Nephron (organoid): ENCODE measurements at regions not wholly inside any gene's neighbourhood (a gene's known extent, or its start where the extent isn't known, plus 50 kb on each side); places are given as distances from the start of the nearest gene placed in this dataset.

Experiments used
- H3K27ac Mint-ChIP-seq, 3 experiments: 2 replicates each; pipeline ENCODE4 v1.8.0; 2020; ENCODE audit warnings: mixed read lengths in 3 of 3, mild to moderate bottlenecking in 2 of 3, moderate library complexity in 1 of 3
- H3K27me3 Mint-ChIP-seq: 2 replicates; pipeline ENCODE4 v1.8.0; 2021; ENCODE audit warnings: low read depth, mild to moderate bottlenecking, moderate library complexity, mixed read lengths
- H3K36me3 Mint-ChIP-seq: 2 replicates; pipeline ENCODE4 v1.8.0; 2020; ENCODE audit warnings: low read depth, mixed read lengths
- H3K4me1 Mint-ChIP-seq: 2 replicates; pipeline ENCODE4 v1.8.0; 2020; ENCODE audit warnings: mixed read lengths
- H3K4me3 Mint-ChIP-seq, 3 experiments: 2 replicates each; pipeline ENCODE4 v1.8.0; 2020; ENCODE audit warnings: mild to moderate bottlenecking in 3 of 3, mixed read lengths in 3 of 3, moderate library complexity in 2 of 3
- H3K9me3 Mint-ChIP-seq: 2 replicates; pipeline ENCODE4 v1.8.0; 2020; ENCODE audit warnings: mixed read lengths
- TF ChIP-seq, protein P1 (sequence below), 3 experiments: fragments of 200-600 bp; sonication (generic); IDR thresholded peaks; one replicate each; pipeline ENCODE4 v1.5.0; 2021; ENCODE audit warnings: antibody characterized with exemption in 3 of 3; ENCODE audit not compliant: unreplicated experiment in 3 of 3

GRCh38 chr7:20554072-20554471, 61.4 kb upstream of the ABCB5 start:
- H3K27ac Mint-ChIP-seq: no peak overlapping the region

GRCh38 chr7:20556091-20556490, 59.4 kb upstream of the ABCB5 start:
- H3K4me3 Mint-ChIP-seq: no peak overlapping the region
- no peak overlapping the region for H3K27ac Mint-ChIP-seq
- TF ChIP-seq, protein P1, sequence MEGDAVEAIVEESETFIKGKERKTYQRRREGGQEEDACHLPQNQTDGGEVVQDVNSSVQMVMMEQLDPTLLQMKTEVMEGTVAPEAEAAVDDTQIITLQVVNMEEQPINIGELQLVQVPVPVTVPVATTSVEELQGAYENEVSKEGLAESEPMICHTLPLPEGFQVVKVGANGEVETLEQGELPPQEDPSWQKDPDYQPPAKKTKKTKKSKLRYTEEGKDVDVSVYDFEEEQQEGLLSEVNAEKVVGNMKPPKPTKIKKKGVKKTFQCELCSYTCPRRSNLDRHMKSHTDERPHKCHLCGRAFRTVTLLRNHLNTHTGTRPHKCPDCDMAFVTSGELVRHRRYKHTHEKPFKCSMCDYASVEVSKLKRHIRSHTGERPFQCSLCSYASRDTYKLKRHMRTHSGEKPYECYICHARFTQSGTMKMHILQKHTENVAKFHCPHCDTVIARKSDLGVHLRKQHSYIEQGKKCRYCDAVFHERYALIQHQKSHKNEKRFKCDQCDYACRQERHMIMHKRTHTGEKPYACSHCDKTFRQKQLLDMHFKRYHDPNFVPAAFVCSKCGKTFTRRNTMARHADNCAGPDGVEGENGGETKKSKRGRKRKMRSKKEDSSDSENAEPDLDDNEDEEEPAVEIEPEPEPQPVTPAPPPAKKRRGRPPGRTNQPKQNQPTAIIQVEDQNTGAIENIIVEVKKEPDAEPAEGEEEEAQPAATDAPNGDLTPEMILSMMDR (IDR thresholded peaks at IDR 0.05; ENCODE audit: unreplicated experiment in 3 of 3): no peak
- H3K4me1 Mint-ChIP-seq: no peaks in the 10 kb centered on the region
- no peaks in the 10 kb centered on the region for H3K36me3 Mint-ChIP-seq
- no peaks in the 10 kb centered on the region for H3K9me3 Mint-ChIP-seq
- no peaks in the 10 kb centered on the region for H3K27me3 Mint-ChIP-seq

More at GRCh38 chr7:20554072-20554471, 61.4 kb upstream of the ABCB5 start:
- Mint-ChIP-seq H3K27me3 (no peaks in the 10 kb centered on the region), H3K4me1 (no peaks in the 10 kb centered on the region), H3K9me3 (no peaks in the 10 kb centered on the region), H3K36me3 (no peaks in the 10 kb centered on the region), H3K4me3 (no peak overlapping the region)
- TF ChIP-seq, protein P1 (IDR thresholded peaks at IDR 0.05; ENCODE audit: unreplicated experiment in 3 of 3): no peak

GRCh38 chr7:20557116-20557515, 58.4 kb upstream of the ABCB5 start:
- Mint-ChIP-seq H3K27ac (no peak overlapping the region), H3K9me3 (no peaks in the 10 kb centered on the region)
- TF ChIP-seq, protein P1 (IDR thresholded peaks at IDR 0.05; ENCODE audit: unreplicated experiment in 3 of 3): no peak

GRCh38 chr7:20558963-20559716, 56.3 kb upstream of the ABCB5 start:
- TF ChIP-seq, protein P1 (IDR thresholded peaks at IDR 0.05; ENCODE audit: unreplicated experiment in 3 of 3): no peak
- no peaks in the 10 kb centered on the region for H3K9me3 Mint-ChIP-seq

More at GRCh38 chr7:20557116-20557515, 58.4 kb upstream of the ABCB5 start:
- Mint-ChIP-seq H3K4me1 (peaks cover 4% of the 10 kb centered on the region), H3K27me3 (no peaks in the 10 kb centered on the region), H3K4me3 (no peak overlapping the region), H3K36me3 (no peaks in the 10 kb centered on the region)

DNA sequence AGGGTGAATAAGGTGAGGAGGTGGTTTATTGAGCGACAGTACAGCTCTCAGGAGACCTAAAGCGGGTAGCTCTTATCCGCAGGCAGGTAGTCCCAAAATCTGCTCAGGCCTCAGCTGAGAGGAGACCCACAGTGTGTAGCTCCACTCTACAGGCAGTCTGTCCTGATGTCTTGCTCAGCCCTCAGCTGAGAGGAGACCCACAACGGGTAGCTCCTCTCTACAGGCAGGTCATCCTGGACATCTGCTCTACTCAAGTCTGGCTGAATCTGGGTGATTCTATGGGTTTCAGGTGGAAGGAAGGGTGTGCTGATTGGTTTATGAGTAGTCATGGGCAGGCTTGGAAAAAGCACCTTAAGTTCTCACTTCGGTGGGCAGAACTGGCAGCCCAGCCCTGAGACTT, 55.6 kb upstream of the ABCB5 start:
- H3K27ac Mint-ChIP-seq: no peak overlapping the region
- no peaks in the 10 kb centered on the region for H3K27me3 Mint-ChIP-seq
- H3K4me3 Mint-ChIP-seq: no peak overlapping the region
- no peaks in the 10 kb centered on the region for H3K36me3 Mint-ChIP-seq
- peaks cover under 1% of the 10 kb centered on the region for H3K9me3 Mint-ChIP-seq
- TF ChIP-seq, protein P1 (IDR thresholded peaks at IDR 0.05; ENCODE audit: unreplicated experiment in 3 of 3): no peak
- peaks cover 6% of the 10 kb centered on the region for H3K4me1 Mint-ChIP-seq

More at GRCh38 chr7:20558963-20559716, 56.3 kb upstream of the ABCB5 start:
- Mint-ChIP-seq H3K4me1 (peaks cover 6% of the 10 kb centered on the region), H3K4me3 (no peak overlapping the region), H3K36me3 (no peaks in the 10 kb centered on the region), H3K27me3 (no peaks in the 10 kb centered on the region), H3K27ac (no peak overlapping the region)
